Coronary artery (tissue), 2 donors: ENCODE measurements at regions not wholly inside any gene's neighbourhood (a gene's known extent, or its start where the extent isn't known, plus 50 kb on each side); places are given as distances from the start of the nearest gene placed in this dataset.
"Not testable (repeated sequence)": the region's sequence is repeated elsewhere in the genome, so short reads cannot be mapped to it uniquely, and the experiment has no call there.

Experiments
- DNase-seq: peaks from one replicate; pipeline ENCODE4 v3.0.0-alpha.2; 2017; ENCODE audit warnings: low spot score
- H3K27ac ChIP-seq, 2 donors: fragments of 200-600 bp; sonication (generic); one replicate each; pipeline ENCODE4 v1.5.1; 2016 to 2019
- H3K4me3 ChIP-seq: fragments of 200-600 bp; sonication (generic); 2 replicates; pipeline ENCODE4 v1.5.1; 2016; ENCODE audit warnings: mild to moderate bottlenecking, moderate library complexity
- TF ChIP-seq, protein P1 (sequence below): fragments of 200-600 bp; sonication (generic); IDR thresholded peaks from one replicate; pipeline ENCODE4 v1.5.1; 2019; ENCODE audit warnings: antibody characterized with exemption

DNA sequence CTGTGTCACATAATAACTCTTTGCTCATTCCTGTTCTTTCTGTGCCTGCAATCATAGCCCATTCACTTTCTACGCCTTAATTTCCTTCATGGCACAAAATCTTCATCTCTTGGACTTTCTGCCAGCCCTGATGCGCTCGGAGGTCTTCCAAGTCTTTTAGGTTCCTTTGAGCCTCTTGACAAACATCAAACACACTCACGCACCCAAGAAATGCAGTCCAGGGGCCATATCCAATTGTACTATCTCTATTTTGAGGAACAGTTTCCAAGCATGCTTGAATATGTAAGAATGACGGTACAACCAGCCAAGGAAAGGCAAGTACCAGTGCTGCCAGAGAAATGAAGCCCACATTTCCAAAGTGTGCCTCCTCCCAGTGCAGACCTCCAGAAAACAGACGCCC lies 234.1 kb downstream of the MEX3B start:
- TF ChIP-seq, protein P1, sequence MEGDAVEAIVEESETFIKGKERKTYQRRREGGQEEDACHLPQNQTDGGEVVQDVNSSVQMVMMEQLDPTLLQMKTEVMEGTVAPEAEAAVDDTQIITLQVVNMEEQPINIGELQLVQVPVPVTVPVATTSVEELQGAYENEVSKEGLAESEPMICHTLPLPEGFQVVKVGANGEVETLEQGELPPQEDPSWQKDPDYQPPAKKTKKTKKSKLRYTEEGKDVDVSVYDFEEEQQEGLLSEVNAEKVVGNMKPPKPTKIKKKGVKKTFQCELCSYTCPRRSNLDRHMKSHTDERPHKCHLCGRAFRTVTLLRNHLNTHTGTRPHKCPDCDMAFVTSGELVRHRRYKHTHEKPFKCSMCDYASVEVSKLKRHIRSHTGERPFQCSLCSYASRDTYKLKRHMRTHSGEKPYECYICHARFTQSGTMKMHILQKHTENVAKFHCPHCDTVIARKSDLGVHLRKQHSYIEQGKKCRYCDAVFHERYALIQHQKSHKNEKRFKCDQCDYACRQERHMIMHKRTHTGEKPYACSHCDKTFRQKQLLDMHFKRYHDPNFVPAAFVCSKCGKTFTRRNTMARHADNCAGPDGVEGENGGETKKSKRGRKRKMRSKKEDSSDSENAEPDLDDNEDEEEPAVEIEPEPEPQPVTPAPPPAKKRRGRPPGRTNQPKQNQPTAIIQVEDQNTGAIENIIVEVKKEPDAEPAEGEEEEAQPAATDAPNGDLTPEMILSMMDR = no peak
- no peak for DNase-seq
- no peak overlapping the region for H3K27ac ChIP-seq
- H3K4me3 ChIP-seq = no peak overlapping the region

DNA sequence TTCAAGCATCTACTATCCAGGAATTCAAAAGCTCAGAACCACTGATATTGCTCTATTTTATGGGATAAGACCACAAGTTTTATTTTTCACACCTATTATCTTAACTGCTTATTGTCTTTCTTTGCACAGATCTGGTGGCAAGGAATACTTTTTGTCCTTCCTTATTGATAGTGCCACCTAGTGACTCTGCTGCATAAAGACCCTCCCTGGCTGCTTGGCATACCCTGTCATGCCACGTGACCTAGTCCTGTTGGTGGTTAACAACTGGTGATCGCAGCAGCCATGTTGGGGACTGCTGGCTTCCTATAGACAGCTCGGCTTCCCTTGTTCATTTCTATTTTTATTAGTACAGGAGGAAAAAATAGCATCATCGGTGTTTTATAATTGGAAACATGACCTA lies 236.3 kb downstream of the MEX3B start:
- Histone ChIP-seq H3K4me3 (no peak overlapping the region), H3K27ac (no peak overlapping the region)
- DNase-seq = no peak
- TF ChIP-seq, protein P1 = no peak

DNA sequence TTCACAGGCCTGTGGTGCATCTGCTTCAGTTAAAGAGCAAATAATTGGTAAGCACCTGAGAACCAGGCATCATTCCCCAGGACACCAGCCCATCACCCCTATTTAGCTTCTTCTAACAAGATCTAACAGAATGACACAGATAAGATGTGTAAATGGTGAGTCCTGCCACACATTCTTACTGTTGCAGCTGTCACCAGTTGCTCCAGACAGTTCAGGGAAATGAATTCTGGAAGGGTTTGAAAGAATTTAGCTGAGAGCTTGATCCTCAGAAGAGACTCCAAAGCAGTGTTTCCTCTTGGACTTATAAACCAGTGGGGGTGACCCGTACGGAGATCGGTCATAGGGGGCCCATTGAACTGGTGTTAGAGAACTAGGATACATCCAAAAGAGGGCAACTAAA lies 238.0 kb downstream of the MEX3B start:
- H3K27ac ChIP-seq = no peak overlapping the region
- no peak overlapping the region for H3K4me3 ChIP-seq
- no peak for DNase-seq
- TF ChIP-seq, protein P1 = no peak

DNA sequence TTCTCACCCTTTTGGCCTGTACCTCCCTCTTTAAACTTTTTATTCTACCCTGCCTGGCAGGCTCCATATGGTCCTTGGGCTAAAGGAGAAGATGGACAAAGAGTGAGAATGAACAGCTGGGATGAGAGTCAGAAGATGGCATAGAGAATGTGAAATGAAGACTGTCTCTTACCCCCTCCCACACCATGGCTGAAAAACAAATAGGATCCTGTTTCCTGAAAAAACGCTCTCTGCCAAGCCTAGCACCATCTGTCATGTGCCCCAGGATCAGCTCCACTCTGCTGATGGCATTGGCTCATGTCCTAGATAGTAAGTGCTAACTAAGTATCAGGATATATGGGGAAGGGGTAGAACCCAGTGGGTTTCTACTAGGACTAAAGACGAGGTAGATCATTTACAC lies 238.6 kb downstream of the MEX3B start:
- no peak for DNase-seq
- TF ChIP-seq, protein P1 = no peak
- Histone ChIP-seq H3K4me3 (no peak overlapping the region), H3K27ac (no peak overlapping the region)

DNA sequence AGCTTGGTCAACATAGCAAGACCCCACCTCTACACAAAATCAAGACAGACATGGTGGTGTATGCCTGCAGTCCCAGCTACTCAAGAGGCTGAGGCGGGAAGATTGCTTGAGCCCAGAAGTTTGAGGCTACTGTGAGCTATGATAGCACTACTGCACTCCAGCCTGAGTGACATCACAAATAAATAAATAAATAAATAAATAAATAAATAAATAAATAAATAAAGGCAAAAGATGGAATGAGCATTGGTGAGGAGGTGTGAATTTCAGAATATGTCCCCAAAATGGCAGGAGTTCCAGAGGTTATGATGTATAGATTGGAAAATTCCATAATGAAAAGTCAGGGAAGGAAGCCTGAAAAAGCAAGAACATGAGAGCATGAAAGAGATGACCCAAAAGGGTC lies 249.9 kb downstream of the MEX3B start:
- H3K27ac ChIP-seq = no peak overlapping the region
- H3K4me3 ChIP-seq = no peak overlapping the region
- DNase-seq = no peak
- TF ChIP-seq, protein P1 = no peak

DNA sequence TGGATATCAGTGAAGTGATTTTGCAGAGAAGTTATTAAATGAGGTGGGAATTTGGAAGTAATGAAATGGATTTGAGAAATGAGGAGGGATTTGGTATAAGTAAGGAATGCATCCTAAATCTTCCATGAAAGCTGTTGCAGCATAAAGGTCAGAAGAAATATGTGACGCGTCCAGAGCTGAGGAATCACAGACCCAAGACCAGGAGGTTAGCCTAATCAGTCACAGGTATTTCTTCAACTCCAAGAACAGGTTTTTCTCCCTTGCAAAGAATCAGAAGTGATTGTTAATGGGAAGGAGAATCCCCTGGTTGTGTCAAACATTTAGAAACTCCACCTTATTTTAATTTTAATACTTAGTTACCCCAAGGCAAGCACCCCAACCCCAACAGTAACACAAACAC lies 253.2 kb downstream of the MEX3B start:
- Histone ChIP-seq H3K27ac (no peak overlapping the region), H3K4me3 (no peak overlapping the region)
- TF ChIP-seq, protein P1 = no peak

DNA sequence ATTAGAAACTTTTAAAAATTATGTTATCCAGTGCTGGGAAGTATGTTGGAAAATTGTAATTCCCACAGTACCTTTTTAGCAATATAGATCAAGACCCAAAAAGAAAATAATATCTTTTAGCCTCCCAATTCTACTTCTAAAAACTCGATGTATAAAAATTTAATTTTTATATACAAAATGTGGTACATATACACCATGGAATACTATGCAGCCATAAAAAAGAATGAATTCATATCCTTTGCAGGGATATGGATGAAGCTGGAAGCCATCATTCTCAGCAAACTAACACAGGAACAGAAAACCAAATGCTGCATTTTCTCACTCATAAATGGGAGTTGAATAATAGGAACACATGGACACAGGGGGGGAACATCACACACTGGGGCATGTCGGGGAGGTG lies 254.5 kb downstream of the MEX3B start:
- H3K4me3 ChIP-seq, DNase-seq, H3K27ac ChIP-seq: not testable (repeated sequence)

More for the DNA sequence above, 253.2 kb downstream of the MEX3B start:
- DNase-seq = no peak

DNA sequence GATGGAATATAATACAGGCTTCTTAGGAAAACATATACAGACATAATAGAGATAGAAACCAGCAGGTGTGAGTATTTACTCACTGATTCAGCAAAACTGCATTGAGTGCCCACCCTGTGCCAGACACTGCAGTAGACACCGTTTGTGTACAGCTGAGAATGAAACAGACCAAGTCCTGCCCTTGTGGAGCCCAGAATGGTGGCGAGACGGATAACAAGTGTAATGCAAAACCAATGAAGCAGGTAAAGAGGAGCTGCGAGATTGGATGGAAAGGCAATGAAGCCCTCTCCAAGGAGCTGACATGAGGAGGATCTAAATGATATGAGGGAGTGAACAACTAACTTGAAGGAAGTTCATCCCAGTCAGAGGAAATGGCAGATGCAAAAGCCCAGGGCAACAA lies 256.4 kb downstream of the MEX3B start:
- no peak for DNase-seq
- H3K4me3 ChIP-seq = no peak overlapping the region
- TF ChIP-seq, protein P1 = no peak
- no peak overlapping the region for H3K27ac ChIP-seq
